DND-41 (cell line): ENCODE measurements at regions not wholly inside any gene's neighbourhood (a gene's known extent, or its start where the extent isn't known, plus 50 kb on each side); places are given as distances from the start of the nearest gene placed in this dataset.

Experiments used
- ATAC-seq: fragments of 200-7000 bp; cut with Tn5 transposase; 3 replicates; pipeline ENCODE4 v1.9.1; 2021; ENCODE audit warnings: low read depth; ENCODE audit not compliant: insufficient read depth
- DNase-seq: peaks from one replicate; pipeline ENCODE4 v3.0.0-alpha.2; 2020
- H2AFZ ChIP-seq: 2 replicates; pipeline ENCODE4 v1.6.0; 2012; ENCODE audit warnings: low read depth, low read length
- H3K27ac ChIP-seq: 2 replicates; pipeline ENCODE4 v1.5.1; 2012; ENCODE audit warnings: low read length, inconsistent platforms
- H3K27me3 ChIP-seq: fragments of 200-600 bp; sonication (generic); 2 replicates; pipeline ENCODE4 v1.6.0; 2012; ENCODE audit warnings: low read length, mild to moderate bottlenecking, inconsistent platforms; ENCODE audit not compliant: insufficient read depth, poor library complexity
- H3K36me3 ChIP-seq: 2 replicates; pipeline ENCODE4 v1.5.1; 2012; ENCODE audit warnings: low read length, inconsistent platforms; ENCODE audit not compliant: insufficient read depth
- H3K4me1 ChIP-seq: 2 replicates; pipeline ENCODE4 v1.5.1; 2012; ENCODE audit warnings: mild to moderate bottlenecking, low read length; ENCODE audit not compliant: insufficient read depth
- H3K4me2 ChIP-seq: 2 replicates; pipeline ENCODE4 v1.6.0; 2012; ENCODE audit warnings: mild to moderate bottlenecking, moderate library complexity, low read length, inconsistent platforms; ENCODE audit not compliant: insufficient read depth
- H3K4me3 ChIP-seq, 2 experiments: fragments of 200-600 bp in 1 of 2; shearing (Covaris generic) in 1 of 2; 2 replicates each; pipeline ENCODE4 v1.5.1; 2012 to 2016; ENCODE audit warnings: inconsistent platforms in 2 of 2, low read length in 2 of 2, mild to moderate bottlenecking in 2 of 2, low read depth in 1 of 2, moderate library complexity in 1 of 2
- H3K79me2 ChIP-seq: 2 replicates; pipeline ENCODE4 v1.6.0; 2012; ENCODE audit warnings: low read length, inconsistent platforms; ENCODE audit not compliant: insufficient read depth
- H3K9ac ChIP-seq: 2 replicates; pipeline ENCODE4 v1.6.0; 2012; ENCODE audit warnings: low read depth, mild to moderate bottlenecking, inconsistent platforms, low read length, moderate library complexity
- H3K9me3 ChIP-seq: 2 replicates; pipeline ENCODE4 v1.5.1; 2012; ENCODE audit warnings: low read length, moderate library complexity, mild to moderate bottlenecking, inconsistent platforms; ENCODE audit not compliant: insufficient read depth, severe bottlenecking
- H4K20me1 ChIP-seq: 2 replicates; pipeline ENCODE4 v1.6.0; 2012; ENCODE audit warnings: low read length; ENCODE audit not compliant: insufficient read depth
- CTCF ChIP-seq: IDR thresholded peaks from 2 replicates; pipeline ENCODE4 v1.5.1; 2012; ENCODE audit warnings: borderline replicate concordance, low read length, moderate library complexity, mild to moderate bottlenecking; ENCODE audit not compliant: poor library complexity, severe bottlenecking; ENCODE audit errors: extremely low read depth
- EZH2 ChIP-seq: IDR thresholded peaks from 3 replicates; pipeline ENCODE4 v1.6.1; 2012; ENCODE audit warnings: borderline replicate concordance, low read depth, mild to moderate bottlenecking, moderate library complexity, low read length, inconsistent platforms; ENCODE audit not compliant: severe bottlenecking

- Histone ChIP-seq H2AFZ (no peak overlapping the region), H3K4me2 (no peak overlapping the region), H3K36me3 (no peaks in the 10 kb centered on the region), H3K4me1 (peaks cover 26% of the 10 kb centered on the region), H4K20me1 (no peaks in the 10 kb centered on the region), H3K4me3 (no peak overlapping the region), H3K79me2 (no peaks in the 10 kb centered on the region), H3K9ac (no peak overlapping the region), H3K27me3 (no peaks in the 10 kb centered on the region), H3K9me3 (no peaks in the 10 kb centered on the region), H3K27ac (no peak overlapping the region)
- ATAC-seq (no peak), DNase-seq (no peak)
- TF ChIP-seq EZH2 (no peak), CTCF (no peak)
These were observed 51.9 kb upstream of the TMEM163 start for GRCh38 chr2:134770702-134771101.

GRCh38 chr2:134771313-134771801 is 52.6 kb upstream of the TMEM163 start:
- Histone ChIP-seq H3K4me1 (peaks cover 33% of the 10 kb centered on the region), H3K27ac (no peak overlapping the region), H3K4me3 (no peak overlapping the region), H3K4me2 (no peak overlapping the region), H3K9ac (no peak overlapping the region), H3K9me3 (no peaks in the 10 kb centered on the region), H4K20me1 (no peaks in the 10 kb centered on the region), H3K36me3 (no peaks in the 10 kb centered on the region), H3K27me3 (no peaks in the 10 kb centered on the region), H3K79me2 (no peaks in the 10 kb centered on the region), H2AFZ (no peak overlapping the region)
- no peak for DNase-seq
- no peak for TF ChIP-seq CTCF
- TF ChIP-seq EZH2, result no peak
- no peak for ATAC-seq

GRCh38 chr2:134772493-134773169 is 53.8 kb upstream of the TMEM163 start:
- Histone ChIP-seq H3K9ac (no peak overlapping the region), H3K9me3 (no peaks in the 10 kb centered on the region), H2AFZ (no peak overlapping the region), H3K79me2 (no peaks in the 10 kb centered on the region), H3K4me1 (peaks cover 36% of the 10 kb centered on the region), H3K4me3 (no peak overlapping the region), H3K36me3 (no peaks in the 10 kb centered on the region), H4K20me1 (no peaks in the 10 kb centered on the region), H3K27me3 (no peaks in the 10 kb centered on the region), H3K27ac (no peak overlapping the region), H3K4me2 (no peak overlapping the region)
- TF ChIP-seq EZH2, result no peak
- no peak for TF ChIP-seq CTCF
- no peak for DNase-seq
- ATAC-seq, result no peak
